ENCODE measurements at regions not wholly inside any gene's neighbourhood (a gene's known extent, or its start where the extent isn't known, plus 50 kb on each side); places are given as distances from the start of the nearest gene placed in this dataset.

GRCh38 chr13:103960001-103960400 is 893.8 kb upstream of the SLC10A2 start:
- H3K4me3 Mint-ChIP-seq, result no peak overlapping the region
- H3K36me3 Mint-ChIP-seq, result no peaks in the 10 kb centered on the region
- DNase-seq, result no peak
- no peak overlapping the region for H3K27ac Mint-ChIP-seq
- H3K4me1 Mint-ChIP-seq, result no peaks in the 10 kb centered on the region
- POLR2A ChIA-PET, result no interaction called here
- H3K9me3 Mint-ChIP-seq, result peaks cover 1% of the 10 kb centered on the region
- H3K27me3 Mint-ChIP-seq, result no peaks in the 10 kb centered on the region
- ATAC-seq (ENCODE audit: low read depth), result no peak

GRCh38 chr13:103958691-103959090 is 892.5 kb upstream of the SLC10A2 start:
- DNase-seq (no peak), ATAC-seq (ENCODE audit: low read depth) (no peak)
- no peak overlapping the region for H3K27ac Mint-ChIP-seq
- H3K4me1 Mint-ChIP-seq, result no peaks in the 10 kb centered on the region
- no peaks in the 10 kb centered on the region for H3K27me3 Mint-ChIP-seq
- no peak overlapping the region for H3K4me3 Mint-ChIP-seq
- no peaks in the 10 kb centered on the region for H3K36me3 Mint-ChIP-seq
- H3K9me3 Mint-ChIP-seq, result peaks cover 1% of the 10 kb centered on the region
- POLR2A ChIA-PET, result no interaction called here

GRCh38 chr13:103957939-103958338 is 891.7 kb upstream of the SLC10A2 start:
- no peaks in the 10 kb centered on the region for H3K36me3 Mint-ChIP-seq
- no peak overlapping the region for H3K4me3 Mint-ChIP-seq
- H3K4me1 Mint-ChIP-seq, result no peaks in the 10 kb centered on the region
- H3K27ac Mint-ChIP-seq, result no peak overlapping the region
- POLR2A ChIA-PET, result no interaction called here
- ATAC-seq (ENCODE audit: low read depth) (no peak), DNase-seq (no peak)
- no peaks in the 10 kb centered on the region for H3K27me3 Mint-ChIP-seq
- H3K9me3 Mint-ChIP-seq, result peaks cover 4% of the 10 kb centered on the region

- H3K36me3 Mint-ChIP-seq, result no peaks in the 10 kb centered on the region
- H3K4me3 Mint-ChIP-seq, result no peak overlapping the region
- peaks cover 3% of the 10 kb centered on the region for H3K9me3 Mint-ChIP-seq
- no peaks in the 10 kb centered on the region for H3K4me1 Mint-ChIP-seq
- POLR2A ChIA-PET, result no interaction called here
- no peaks in the 10 kb centered on the region for H3K27me3 Mint-ChIP-seq
- ATAC-seq (ENCODE audit: low read depth), result no peak
- no peak for DNase-seq
- no peak overlapping the region for H3K27ac Mint-ChIP-seq
These were observed 887.6 kb upstream of the SLC10A2 start for GRCh38 chr13:103953859-103954258.

GRCh38 chr13:103952183-103952582 is 886.0 kb upstream of the SLC10A2 start:
- no peak overlapping the region for H3K4me3 Mint-ChIP-seq
- POLR2A ChIA-PET, result no interaction called here
- DNase-seq (no peak), ATAC-seq (ENCODE audit: low read depth) (no peak)
- H3K9me3 Mint-ChIP-seq, result peaks cover 3% of the 10 kb centered on the region
- no peaks in the 10 kb centered on the region for H3K4me1 Mint-ChIP-seq
- H3K27me3 Mint-ChIP-seq, result no peaks in the 10 kb centered on the region
- no peak overlapping the region for H3K27ac Mint-ChIP-seq
- no peaks in the 10 kb centered on the region for H3K36me3 Mint-ChIP-seq

GRCh38 chr13:103948426-103948825 is 882.2 kb upstream of the SLC10A2 start:
- Mint-ChIP-seq H3K9me3 (peaks cover 3% of the 10 kb centered on the region), H3K4me1 (no peaks in the 10 kb centered on the region), H3K27me3 (no peaks in the 10 kb centered on the region), H3K27ac (no peak overlapping the region), H3K4me3 (no peak overlapping the region), H3K36me3 (no peaks in the 10 kb centered on the region)
- DNase-seq (no peak), ATAC-seq (ENCODE audit: low read depth) (no peak)
- POLR2A ChIA-PET, result no interaction called here

- H3K27ac Mint-ChIP-seq, result no peak overlapping the region
- POLR2A ChIA-PET, result no interaction called here
- no peaks in the 10 kb centered on the region for H3K36me3 Mint-ChIP-seq
- H3K4me1 Mint-ChIP-seq, result no peaks in the 10 kb centered on the region
- H3K4me3 Mint-ChIP-seq, result no peak overlapping the region
- no peaks in the 10 kb centered on the region for H3K9me3 Mint-ChIP-seq
- no peak for DNase-seq
- H3K27me3 Mint-ChIP-seq, result no peaks in the 10 kb centered on the region
- ATAC-seq (ENCODE audit: low read depth), result no peak
These were observed 879.6 kb upstream of the SLC10A2 start for GRCh38 chr13:103945836-103946235.

- DNase-seq (no peak), ATAC-seq (ENCODE audit: low read depth) (no peak)
- peaks cover 2% of the 10 kb centered on the region for H3K9me3 Mint-ChIP-seq
- H3K27me3 Mint-ChIP-seq, result no peaks in the 10 kb centered on the region
- H3K4me3 Mint-ChIP-seq, result no peak overlapping the region
- POLR2A ChIA-PET, result no interaction called here
- no peaks in the 10 kb centered on the region for H3K4me1 Mint-ChIP-seq
- H3K36me3 Mint-ChIP-seq, result no peaks in the 10 kb centered on the region
- H3K27ac Mint-ChIP-seq, result no peak overlapping the region
These were observed 875.4 kb upstream of the SLC10A2 start for GRCh38 chr13:103941506-103942140.

GRCh38 chr13:103935117-103935516 is 868.9 kb upstream of the SLC10A2 start:
- Mint-ChIP-seq H3K4me1 (no peaks in the 10 kb centered on the region), H3K9me3 (peaks cover 1% of the 10 kb centered on the region), H3K27me3 (no peaks in the 10 kb centered on the region), H3K36me3 (no peaks in the 10 kb centered on the region), H3K4me3 (no peak overlapping the region), H3K27ac (no peak overlapping the region)
- ATAC-seq (ENCODE audit: low read depth) (no peak), DNase-seq (no peak)
- POLR2A ChIA-PET, result no interaction called here

- Mint-ChIP-seq H3K4me3 (no peak overlapping the region), H3K27me3 (no peaks in the 10 kb centered on the region), H3K36me3 (no peaks in the 10 kb centered on the region), H3K4me1 (no peaks in the 10 kb centered on the region), H3K9me3 (peaks cover 1% of the 10 kb centered on the region), H3K27ac (no peak overlapping the region)
- ATAC-seq (ENCODE audit: low read depth) (no peak), DNase-seq (no peak)
- POLR2A ChIA-PET, result no interaction called here
These were observed 865.7 kb upstream of the SLC10A2 start for GRCh38 chr13:103931885-103932284.

GRCh38 chr13:103931331-103931845 is 865.2 kb upstream of the SLC10A2 start:
- DNase-seq, result no peak
- Mint-ChIP-seq H3K36me3 (no peaks in the 10 kb centered on the region), H3K27ac (no peak overlapping the region), H3K9me3 (peaks cover 1% of the 10 kb centered on the region), H3K4me3 (no peak overlapping the region), H3K27me3 (no peaks in the 10 kb centered on the region), H3K4me1 (no peaks in the 10 kb centered on the region)
- POLR2A ChIA-PET, result no interaction called here
- no peak for ATAC-seq (ENCODE audit: low read depth)

- H3K27me3 Mint-ChIP-seq, result no peaks in the 10 kb centered on the region
- no peaks in the 10 kb centered on the region for H3K36me3 Mint-ChIP-seq
- POLR2A ChIA-PET, result no interaction called here
- H3K27ac Mint-ChIP-seq, result no peak overlapping the region
- no peaks in the 10 kb centered on the region for H3K4me1 Mint-ChIP-seq
- DNase-seq, result no peak
- no peak overlapping the region for H3K4me3 Mint-ChIP-seq
- H3K9me3 Mint-ChIP-seq, result no peaks in the 10 kb centered on the region
- ATAC-seq (ENCODE audit: low read depth), result no peak
These were observed 859.9 kb upstream of the SLC10A2 start for GRCh38 chr13:103926118-103926517.

- no peaks in the 10 kb centered on the region for H3K4me1 Mint-ChIP-seq
- no peak for ATAC-seq (ENCODE audit: low read depth)
These were observed 842.7 kb upstream of the SLC10A2 start for GRCh38 chr13:103908911-103909310.

GRCh38 chr13:103908274-103908673 is 842.1 kb upstream of the SLC10A2 start:
- no peaks in the 10 kb centered on the region for H3K36me3 Mint-ChIP-seq
- no peak overlapping the region for H3K27ac Mint-ChIP-seq
- no peaks in the 10 kb centered on the region for H3K9me3 Mint-ChIP-seq
- DNase-seq (no peak), ATAC-seq (ENCODE audit: low read depth) (no peak)
- POLR2A ChIA-PET, result no interaction called here
- H3K4me3 Mint-ChIP-seq, result no peak overlapping the region
- H3K4me1 Mint-ChIP-seq, result no peaks in the 10 kb centered on the region
- H3K27me3 Mint-ChIP-seq, result no peaks in the 10 kb centered on the region

More at GRCh38 chr13:103908911-103909310, 842.7 kb upstream of the SLC10A2 start:
- Mint-ChIP-seq H3K4me3 (no peak overlapping the region), H3K27me3 (no peaks in the 10 kb centered on the region), H3K9me3 (no peaks in the 10 kb centered on the region), H3K36me3 (no peaks in the 10 kb centered on the region), H3K27ac (no peak overlapping the region)
- DNase-seq, result no peak
- POLR2A ChIA-PET, result no interaction called here

GRCh38 chr13:103903790-103904189 is 837.6 kb upstream of the SLC10A2 start:
- Mint-ChIP-seq H3K4me3 (no peak overlapping the region), H3K4me1 (no peaks in the 10 kb centered on the region), H3K27me3 (no peaks in the 10 kb centered on the region), H3K27ac (no peak overlapping the region), H3K9me3 (no peaks in the 10 kb centered on the region), H3K36me3 (no peaks in the 10 kb centered on the region)
- ATAC-seq (ENCODE audit: low read depth), result no peak
- POLR2A ChIA-PET, result no interaction called here
- DNase-seq, result no peak
